Neural crest cell (in vitro differentiated cells): ENCODE measurements at regions not wholly inside any gene's neighbourhood (a gene's known extent, or its start where the extent isn't known, plus 50 kb on each side); places are given as distances from the start of the nearest gene placed in this dataset.
"Not testable (repeated sequence)": the region's sequence is repeated elsewhere in the genome, so short reads cannot be mapped to it uniquely, and the experiment has no call there.

Experiments
- DNase-seq: peaks from one replicate; pipeline ENCODE4 v3.0.0; 2021; ENCODE audit warnings: low read depth, mixed read lengths, low spot score
- H3K27ac Mint-ChIP-seq: one replicate; pipeline ENCODE4 v1.8.0; 2021; ENCODE audit warnings: mild to moderate bottlenecking, mixed read lengths; ENCODE audit not compliant: unreplicated experiment
- H3K27me3 Mint-ChIP-seq: 2 replicates; pipeline ENCODE4 v1.8.0; 2021; ENCODE audit warnings: low read depth, mild to moderate bottlenecking, mixed read lengths
- H3K36me3 Mint-ChIP-seq: 2 replicates; pipeline ENCODE4 v1.8.0; 2021; ENCODE audit warnings: low read depth, mild to moderate bottlenecking, mixed read lengths
- H3K4me1 Mint-ChIP-seq: 2 replicates; pipeline ENCODE4 v1.8.0; 2021; ENCODE audit warnings: mixed read lengths
- H3K4me3 Mint-ChIP-seq: one replicate; pipeline ENCODE4 v1.8.0; 2021; ENCODE audit warnings: mild to moderate bottlenecking, mixed read lengths
- H3K9me3 Mint-ChIP-seq: 2 replicates; pipeline ENCODE4 v1.8.0; 2021; ENCODE audit warnings: mixed read lengths
- TF ChIP-seq, protein P1 (sequence below): fragments of 200-600 bp; sonication (generic); conservative IDR thresholded peaks from 2 replicates; pipeline ENCODE4 v1.5.0; 2021; ENCODE audit warnings: antibody characterized with exemption, mild to moderate bottlenecking

DNA sequence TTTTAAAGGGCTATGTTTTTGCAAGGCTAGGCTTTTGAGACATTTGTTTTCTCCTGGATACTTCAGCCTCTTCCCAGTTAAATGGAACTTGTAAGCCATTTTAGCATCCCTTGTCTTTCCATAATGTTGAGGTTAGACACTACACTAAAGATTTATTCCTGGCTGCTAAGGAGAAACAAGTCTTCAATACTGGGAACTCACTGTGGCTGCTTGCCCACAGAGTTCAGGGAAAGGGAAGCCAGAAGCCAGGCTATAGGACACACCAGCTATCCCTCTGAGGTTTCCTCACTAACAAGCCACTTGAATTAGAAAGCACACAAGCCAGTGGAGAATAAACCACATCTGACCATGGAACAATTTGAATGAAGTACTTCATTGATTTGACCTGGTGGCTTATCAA lies 421.7 kb upstream of the CHRM2 start:
- Mint-ChIP-seq H3K27me3 (no peaks in the 10 kb centered on the region), H3K4me3 (no peak overlapping the region), H3K4me1 (no peaks in the 10 kb centered on the region), H3K9me3 (peaks cover 10% of the 10 kb centered on the region), H3K27ac (no peak overlapping the region), H3K36me3 (peaks cover 6% of the 10 kb centered on the region)
- DNase-seq, result no peak
- TF ChIP-seq, protein P1, sequence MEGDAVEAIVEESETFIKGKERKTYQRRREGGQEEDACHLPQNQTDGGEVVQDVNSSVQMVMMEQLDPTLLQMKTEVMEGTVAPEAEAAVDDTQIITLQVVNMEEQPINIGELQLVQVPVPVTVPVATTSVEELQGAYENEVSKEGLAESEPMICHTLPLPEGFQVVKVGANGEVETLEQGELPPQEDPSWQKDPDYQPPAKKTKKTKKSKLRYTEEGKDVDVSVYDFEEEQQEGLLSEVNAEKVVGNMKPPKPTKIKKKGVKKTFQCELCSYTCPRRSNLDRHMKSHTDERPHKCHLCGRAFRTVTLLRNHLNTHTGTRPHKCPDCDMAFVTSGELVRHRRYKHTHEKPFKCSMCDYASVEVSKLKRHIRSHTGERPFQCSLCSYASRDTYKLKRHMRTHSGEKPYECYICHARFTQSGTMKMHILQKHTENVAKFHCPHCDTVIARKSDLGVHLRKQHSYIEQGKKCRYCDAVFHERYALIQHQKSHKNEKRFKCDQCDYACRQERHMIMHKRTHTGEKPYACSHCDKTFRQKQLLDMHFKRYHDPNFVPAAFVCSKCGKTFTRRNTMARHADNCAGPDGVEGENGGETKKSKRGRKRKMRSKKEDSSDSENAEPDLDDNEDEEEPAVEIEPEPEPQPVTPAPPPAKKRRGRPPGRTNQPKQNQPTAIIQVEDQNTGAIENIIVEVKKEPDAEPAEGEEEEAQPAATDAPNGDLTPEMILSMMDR, result no peak

DNA sequence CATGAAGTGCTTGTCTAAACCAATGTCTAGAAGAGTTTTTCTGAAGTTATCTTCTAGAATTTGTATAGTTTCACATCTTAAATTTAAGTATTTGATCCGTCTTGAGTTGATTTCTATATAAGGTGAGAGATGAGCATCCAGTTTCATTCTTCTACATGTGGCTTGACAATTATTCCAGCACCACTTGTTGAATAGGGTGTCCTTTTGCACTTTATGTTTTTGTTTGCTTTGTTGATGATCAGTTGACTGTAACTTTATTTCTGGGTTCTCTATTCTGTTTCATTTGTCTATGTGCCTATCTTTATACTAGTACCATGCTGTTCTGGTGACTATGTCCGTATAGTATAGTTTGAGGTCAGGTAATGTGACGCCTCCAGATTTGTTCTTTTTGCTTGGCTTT lies 426.6 kb upstream of the CHRM2 start:
- no peaks in the 10 kb centered on the region for H3K4me1 Mint-ChIP-seq
- H3K9me3 Mint-ChIP-seq, result peaks cover 3% of the 10 kb centered on the region
- DNase-seq, result no peak
- TF ChIP-seq, protein P1, result no peak
- H3K36me3 Mint-ChIP-seq, result no peaks in the 10 kb centered on the region
- H3K4me3 Mint-ChIP-seq, result no peak overlapping the region
- no peak overlapping the region for H3K27ac Mint-ChIP-seq
- H3K27me3 Mint-ChIP-seq, result no peaks in the 10 kb centered on the region

DNA sequence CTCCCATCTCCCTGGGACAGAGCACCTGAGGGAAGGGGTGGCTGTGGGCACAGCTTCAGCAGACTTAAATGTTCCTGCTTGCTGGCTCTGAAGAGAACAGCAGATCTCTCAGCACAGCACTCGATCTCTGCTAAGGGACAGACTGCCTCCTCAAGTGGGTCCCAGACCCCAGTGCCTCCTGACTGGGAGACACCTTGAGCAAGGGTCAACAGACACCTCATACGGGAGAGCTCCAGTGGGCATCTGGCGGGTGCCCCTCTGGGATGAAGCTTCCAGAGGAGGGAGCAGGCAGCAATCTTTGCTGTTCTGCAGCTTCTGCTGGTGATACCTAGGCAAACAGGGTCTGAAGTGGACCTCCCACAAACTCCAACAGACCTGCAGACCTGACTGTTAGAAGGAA lies 436.7 kb upstream of the CHRM2 start:
- not testable (repeated sequence) for H3K27me3 Mint-ChIP-seq

DNA sequence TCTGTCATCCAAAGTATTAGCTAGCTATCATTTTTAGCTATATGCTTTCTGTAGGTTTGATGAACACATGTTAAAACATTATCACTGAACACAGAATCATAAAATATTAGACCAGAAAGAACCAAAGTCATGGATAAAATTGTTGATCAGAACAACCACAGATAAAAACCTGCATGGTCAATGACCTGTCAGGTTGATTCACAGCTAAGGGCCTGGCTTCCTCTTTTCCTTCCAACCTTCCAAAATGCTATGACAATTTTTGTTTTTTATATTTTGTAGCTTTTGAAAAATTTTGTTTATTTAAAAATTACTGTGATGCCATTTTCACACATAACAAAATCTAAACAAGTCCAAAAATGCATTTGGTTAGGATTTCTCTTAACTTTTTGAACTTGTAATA lies 444.4 kb upstream of the CHRM2 start:
- TF ChIP-seq, protein P1, result no peak
- Mint-ChIP-seq H3K36me3 (peaks cover 3% of the 10 kb centered on the region), H3K4me1 (peaks cover 13% of the 10 kb centered on the region), H3K4me3 (no peak overlapping the region), H3K9me3 (no peaks in the 10 kb centered on the region), H3K27ac (no peak overlapping the region), H3K27me3 (no peaks in the 10 kb centered on the region)
- no peak for DNase-seq

More for the DNA sequence above, 436.7 kb upstream of the CHRM2 start:
- not testable (repeated sequence) for H3K27ac Mint-ChIP-seq, H3K4me3 Mint-ChIP-seq, H3K9me3 Mint-ChIP-seq, H3K4me1 Mint-ChIP-seq, H3K36me3 Mint-ChIP-seq, DNase-seq

DNA sequence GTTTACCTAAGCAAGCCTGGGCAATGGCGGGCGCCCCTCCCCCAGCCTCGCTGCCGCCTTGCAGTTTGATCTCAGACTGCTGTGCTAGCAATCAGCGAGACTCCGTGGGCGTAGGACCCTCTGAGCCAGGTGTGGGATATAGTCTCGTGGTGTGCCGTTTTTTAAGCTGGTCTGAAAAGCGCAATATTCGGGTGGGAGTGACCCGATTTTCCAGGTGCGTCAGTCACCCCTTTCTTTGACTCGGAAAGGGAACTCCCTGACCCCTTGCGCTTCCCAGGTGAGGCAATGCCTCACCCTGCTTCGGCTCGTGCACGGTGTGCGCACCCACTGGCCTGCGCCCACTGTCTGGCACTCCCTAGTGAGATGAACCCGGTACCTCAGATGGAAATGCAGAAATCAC lies 442.6 kb upstream of the MTPN start:
- peak overlapping the region; percentile 24 for H3K4me3 Mint-ChIP-seq
- not testable (repeated sequence) for H3K27me3 Mint-ChIP-seq, H3K36me3 Mint-ChIP-seq, H3K9me3 Mint-ChIP-seq, DNase-seq, H3K27ac Mint-ChIP-seq
- H3K4me1 Mint-ChIP-seq, result peaks cover 13% of the 10 kb centered on the region

DNA sequence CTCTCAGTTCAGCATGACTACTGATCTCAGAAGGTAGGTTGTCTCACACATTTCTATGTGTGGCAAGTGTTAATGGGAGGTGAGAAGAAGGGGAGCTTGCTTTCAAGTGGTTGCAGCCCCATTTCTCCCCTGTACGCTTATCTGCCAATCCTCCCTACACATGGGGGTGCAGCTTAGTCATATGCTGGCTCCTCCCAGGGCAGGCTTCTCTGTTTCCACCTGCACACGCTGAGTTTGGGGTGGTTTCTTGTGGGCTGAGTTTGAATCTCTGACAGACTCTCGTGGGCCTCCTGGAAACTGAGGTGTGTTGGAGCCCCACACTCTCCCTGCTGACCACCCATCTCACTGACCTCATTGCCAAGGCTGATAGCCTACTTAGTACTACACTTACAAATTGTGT lies 435.8 kb upstream of the MTPN start:
- no peak for DNase-seq
- Mint-ChIP-seq H3K4me3 (no peak overlapping the region), H3K4me1 (no peaks in the 10 kb centered on the region), H3K27ac (no peak overlapping the region), H3K9me3 (peaks cover 2% of the 10 kb centered on the region), H3K27me3 (no peaks in the 10 kb centered on the region), H3K36me3 (no peaks in the 10 kb centered on the region)
- TF ChIP-seq, protein P1, result no peak
